Endothelial cell of umbilical vein (primary cell): ENCODE measurements at regions not wholly inside any gene's neighbourhood (a gene's known extent, or its start where the extent isn't known, plus 50 kb on each side); places are given as distances from the start of the nearest gene placed in this dataset.

Source experiments
- BruUV-seq: library from RNA; stranded (reverse); fragments of 400-500 nt; replicated peaks from 2 replicates; lab custom pipeline; 2021; lab: Mats Ljungman, UMichigan
- CTCF ChIA-PET: fragments of 300-600, 350-600 bp; sonication (Branson Sonifier 250); formaldehyde crosslinking; loops from one replicate; lab custom pipeline; 2021; ENCODE audit warnings: antibody characterized with exemption, inconsistent platforms; lab: Charles Lee
- POLR2A ChIA-PET: fragments of 300-600, 350-600 bp; sonication (Branson Sonifier 250); formaldehyde crosslinking; loops from one replicate; lab custom pipeline; 2021; ENCODE audit warnings: antibody characterized with exemption, inconsistent platforms; lab: Charles Lee
- DNase-seq: peaks from one replicate; pipeline ENCODE4 v3.0.0-alpha.2; 2011; ENCODE audit warnings: low read depth, low spot score
- FAIRE-seq: peaks from 2 replicates; lab custom pipeline; 2011; peaks lifted over from hg19 to GRCh38; lab: Jason Lieb, UNC
- H2AFZ ChIP-seq: 2 replicates; pipeline ENCODE4 v1.6.0; 2012; ENCODE audit warnings: low read depth, low read length, control low read depth, inconsistent platforms
- H3K27ac ChIP-seq: 2 replicates; pipeline ENCODE4 v1.5.1; 2011; ENCODE audit warnings: low read depth, mild to moderate bottlenecking, control low read depth, low read length, moderate library complexity; ENCODE audit not compliant: insufficient read depth
- H3K27me3 ChIP-seq, 2 experiments: 2 replicates each; pipeline versions ENCODE4 v1.6.0 to v1.6.1; 2011; ENCODE audit warnings: low read length in 2 of 2, mixed read lengths in 1 of 2; ENCODE audit not compliant: control insufficient read depth in 2 of 2, insufficient read depth in 2 of 2
- H3K36me3 ChIP-seq, 2 experiments: 2 replicates in 1 of 2; 3 replicates in 1 of 2; pipeline ENCODE4 v1.5.1; 2011; ENCODE audit warnings: low read length in 2 of 2, mild to moderate bottlenecking in 1 of 2, moderate library complexity in 1 of 2; ENCODE audit not compliant: control insufficient read depth in 2 of 2, insufficient read depth in 2 of 2; ENCODE audit errors: extremely low read depth in 1 of 2
- H3K4me1 ChIP-seq: 3 replicates; pipeline ENCODE4 v1.5.1; 2011; ENCODE audit warnings: mild to moderate bottlenecking, low read length; ENCODE audit not compliant: control insufficient read depth, insufficient read depth; ENCODE audit errors: extremely low read depth
- H3K4me2 ChIP-seq: 2 replicates; pipeline ENCODE4 v1.6.1; 2011; ENCODE audit warnings: low read length, control low read depth, mixed read lengths; ENCODE audit not compliant: insufficient read depth
- H3K4me3 ChIP-seq, 3 experiments: fragments of 200-600 bp in 1 of 3; sonication (generic), shearing (Covaris generic) in 1 of 3; replicated peaks in 1 of 3; 2 replicates each; pipeline ENCODE4 v1.5.1; 2011 to 2016; ENCODE audit warnings: control low read depth in 3 of 3, low read length in 3 of 3, mild to moderate bottlenecking in 2 of 3, inconsistent platforms in 1 of 3, low read depth in 1 of 3, moderate library complexity in 1 of 3; ENCODE audit not compliant: insufficient read depth in 1 of 3
- H3K79me2 ChIP-seq: 2 replicates; pipeline ENCODE4 v1.6.0; 2012; ENCODE audit warnings: low read length, inconsistent platforms; ENCODE audit not compliant: control insufficient read depth, insufficient read depth
- H3K9ac ChIP-seq: replicated peaks from 2 replicates; pipeline ENCODE3; 2011; ENCODE audit warnings: low read length, control low read depth; ENCODE audit not compliant: insufficient read depth; ENCODE audit errors: extremely low read depth
- H3K9me1 ChIP-seq: replicated peaks from 3 replicates; pipeline ENCODE4 v1.6.0; 2011; ENCODE audit warnings: mild to moderate bottlenecking, low read length; ENCODE audit not compliant: control insufficient read depth, insufficient read depth; ENCODE audit errors: extremely low read depth
- H3K9me3 ChIP-seq: replicated peaks from 2 replicates; pipeline ENCODE4 v1.5.1; 2012; ENCODE audit warnings: low read length, inconsistent platforms; ENCODE audit not compliant: control insufficient read depth, insufficient read depth
- H4K20me1 ChIP-seq: replicated peaks from 2 replicates; pipeline ENCODE3; 2011; ENCODE audit warnings: mild to moderate bottlenecking, low read length; ENCODE audit not compliant: control insufficient read depth, insufficient read depth; ENCODE audit errors: extremely low read depth
- EZH2 ChIP-seq: IDR thresholded peaks from 2 replicates; pipeline ENCODE4 v1.6.1; 2012; ENCODE audit warnings: borderline replicate concordance, low read depth, mild to moderate bottlenecking, moderate library complexity, low read length, inconsistent platforms; ENCODE audit not compliant: severe bottlenecking
- FOS ChIP-seq: IDR thresholded peaks from 2 replicates; pipeline ENCODE4 v1.6.1; 2011; ENCODE audit warnings: mild to moderate bottlenecking, low read length, moderate library complexity, borderline replicate concordance; ENCODE audit not compliant: insufficient read depth
- GATA2 ChIP-seq: IDR thresholded peaks from 2 replicates; pipeline ENCODE4 v1.7.0; 2011; ENCODE audit warnings: low read depth, mild to moderate bottlenecking, moderate library complexity, mixed read lengths, low read length; ENCODE audit not compliant: insufficient read length, insufficient read depth
- MYC ChIP-seq: IDR thresholded peaks from one replicate; pipeline ENCODE4 v1.6.1; 2011; ENCODE audit warnings: mild to moderate bottlenecking, low read depth, low read length
- POLR2A ChIP-seq: IDR thresholded peaks from 2 replicates; pipeline ENCODE4 v1.6.1; 2012; ENCODE audit warnings: low read depth, mild to moderate bottlenecking, control low read depth, low read length
- dilution Hi-C: fragments of 300-500 bp; cut with MboI; formaldehyde crosslinking; loops from one replicate; pipeline ENCODE4 v1.15.0; 2019; ENCODE audit warnings: low sequenced_read_pairs; ENCODE audit not compliant: extremely low pct_ligation_motif_present
- intact Hi-C: fragments of 100-400 bp; cut with micrococcal nuclease; formaldehyde crosslinking; loops from one replicate; pipeline ENCODE4 v1.10.0; 2022
- TF ChIP-seq, protein P1 (sequence below), 2 donors: IDR thresholded peaks; 1 replicate in 1 of 2; 2 replicates in 1 of 2; pipeline ENCODE4 v1.5.1; 2011; ENCODE audit warnings: low read length in 2 of 2, mild to moderate bottlenecking in 2 of 2, moderate library complexity in 2 of 2, control low read depth in 1 of 2, inconsistent platforms in 1 of 2, low read depth in 1 of 2; ENCODE audit not compliant: insufficient read depth in 1 of 2; ENCODE audit errors: extremely low read depth in 1 of 2
- TF ChIP-seq, protein P2 (sequence below): IDR thresholded peaks from 2 replicates; pipeline ENCODE4 v1.6.1; 2011; ENCODE audit not compliant: insufficient read depth, insufficient read length

DNA sequence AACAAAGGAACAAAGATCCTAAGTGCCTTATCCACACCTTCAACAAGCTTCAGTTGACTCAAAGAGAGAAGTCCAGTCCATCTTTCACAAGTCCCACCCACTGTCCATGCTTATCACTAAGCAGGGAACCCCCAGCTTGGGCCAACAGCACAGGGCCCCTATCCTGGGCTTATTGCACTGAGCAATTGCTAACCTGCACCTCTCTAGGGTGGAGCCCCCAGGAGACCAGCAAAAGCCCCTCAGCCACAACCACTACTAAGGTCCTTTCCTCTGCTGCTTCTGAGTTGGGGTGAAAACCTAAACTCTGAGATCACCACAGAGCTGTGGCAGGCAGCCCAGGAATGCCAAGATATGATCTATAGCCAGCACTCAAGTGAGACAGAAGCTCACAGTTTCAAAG is 96.7 kb upstream of the PBDC1 start:
- no peaks in the 10 kb centered on the region for H4K20me1 ChIP-seq
- H3K4me2 ChIP-seq, result no peak overlapping the region
- dilution Hi-C loops (no loop called here), intact Hi-C loops (no loop called here)
- no peaks in the 10 kb centered on the region for H3K9me3 ChIP-seq
- H3K27ac ChIP-seq, result no peak overlapping the region
- H3K9ac ChIP-seq, result no peak overlapping the region
- H3K4me1 ChIP-seq, result no peaks in the 10 kb centered on the region
- H2AFZ ChIP-seq, result no peak overlapping the region
- no peak overlapping the region for H3K4me3 ChIP-seq
- H3K79me2 ChIP-seq, result no peaks in the 10 kb centered on the region
- no peaks in the 10 kb centered on the region for H3K9me1 ChIP-seq
- POLR2A ChIA-PET, result no interaction called here
- no peaks in the 10 kb centered on the region for H3K36me3 ChIP-seq
- no peak for TF ChIP-seq GATA2
- TF ChIP-seq, protein P1, sequence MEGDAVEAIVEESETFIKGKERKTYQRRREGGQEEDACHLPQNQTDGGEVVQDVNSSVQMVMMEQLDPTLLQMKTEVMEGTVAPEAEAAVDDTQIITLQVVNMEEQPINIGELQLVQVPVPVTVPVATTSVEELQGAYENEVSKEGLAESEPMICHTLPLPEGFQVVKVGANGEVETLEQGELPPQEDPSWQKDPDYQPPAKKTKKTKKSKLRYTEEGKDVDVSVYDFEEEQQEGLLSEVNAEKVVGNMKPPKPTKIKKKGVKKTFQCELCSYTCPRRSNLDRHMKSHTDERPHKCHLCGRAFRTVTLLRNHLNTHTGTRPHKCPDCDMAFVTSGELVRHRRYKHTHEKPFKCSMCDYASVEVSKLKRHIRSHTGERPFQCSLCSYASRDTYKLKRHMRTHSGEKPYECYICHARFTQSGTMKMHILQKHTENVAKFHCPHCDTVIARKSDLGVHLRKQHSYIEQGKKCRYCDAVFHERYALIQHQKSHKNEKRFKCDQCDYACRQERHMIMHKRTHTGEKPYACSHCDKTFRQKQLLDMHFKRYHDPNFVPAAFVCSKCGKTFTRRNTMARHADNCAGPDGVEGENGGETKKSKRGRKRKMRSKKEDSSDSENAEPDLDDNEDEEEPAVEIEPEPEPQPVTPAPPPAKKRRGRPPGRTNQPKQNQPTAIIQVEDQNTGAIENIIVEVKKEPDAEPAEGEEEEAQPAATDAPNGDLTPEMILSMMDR (IDR thresholded peaks at IDR 0.05; ENCODE audit: extremely low read depth in 1 of 2, insufficient read depth in 1 of 2, low read depth in 1 of 2, low read length in 2 of 2), result no peak
- TF ChIP-seq FOS, result no peak
- no peak for TF ChIP-seq POLR2A
- TF ChIP-seq, protein P2, sequence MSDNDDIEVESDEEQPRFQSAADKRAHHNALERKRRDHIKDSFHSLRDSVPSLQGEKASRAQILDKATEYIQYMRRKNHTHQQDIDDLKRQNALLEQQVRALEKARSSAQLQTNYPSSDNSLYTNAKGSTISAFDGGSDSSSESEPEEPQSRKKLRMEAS, result no peak
- TF ChIP-seq MYC, result no peak
- TF ChIP-seq EZH2, result no peak
- FAIRE-seq (no peak), DNase-seq (no peak)
- CTCF ChIA-PET, result no interaction called here
- no peaks in the 10 kb centered on the region for H3K27me3 ChIP-seq
- no TSS peak for BruUV-seq
